CD1c-positive myeloid dendritic cell (primary cell): ENCODE measurements at regions not wholly inside any gene's neighbourhood (a gene's known extent, or its start where the extent isn't known, plus 50 kb on each side); places are given as distances from the start of the nearest gene placed in this dataset.

Experiments used
- DNase-seq: peaks from one replicate; pipeline ENCODE4 v3.0.0-alpha.2; 2016; ENCODE audit errors: extremely low spot score

GRCh38 chr1:218712677-218713076, 367.5 kb downstream of the TGFB2 start:
- no peak for DNase-seq

GRCh38 chr1:218715961-218716669, 371.0 kb downstream of the TGFB2 start:
- DNase-seq = no peak

GRCh38 chr1:218717575-218717974, 372.4 kb downstream of the TGFB2 start:
- DNase-seq = no peak

- no peak for DNase-seq
Observed at GRCh38 chr1:218718206-218718605, 373.1 kb downstream of the TGFB2 start.

- no peak for DNase-seq
Observed at GRCh38 chr1:218718977-218719376, 373.8 kb downstream of the TGFB2 start.

GRCh38 chr1:218728898-218729565, 383.9 kb downstream of the TGFB2 start:
- no peak for DNase-seq

- no peak for DNase-seq
Observed at GRCh38 chr1:218735436-218736032, 390.4 kb downstream of the TGFB2 start.

GRCh38 chr1:218739426-218739825, 394.3 kb downstream of the TGFB2 start:
- no peak for DNase-seq

- DNase-seq = no peak
Observed at GRCh38 chr1:218741852-218742251, 396.7 kb downstream of the TGFB2 start.

GRCh38 chr1:218742467-218743262, 397.5 kb downstream of the TGFB2 start:
- DNase-seq = no peak

- DNase-seq = no peak
Observed at GRCh38 chr1:218743861-218744505, 398.8 kb downstream of the TGFB2 start.

- DNase-seq = no peak
Observed at GRCh38 chr1:218748071-218748470, 402.9 kb downstream of the TGFB2 start.

GRCh38 chr1:218750216-218750970, 405.3 kb downstream of the TGFB2 start:
- no peak for DNase-seq

GRCh38 chr1:218751208-218751948, 406.2 kb downstream of the TGFB2 start:
- DNase-seq = no peak

GRCh38 chr1:218752126-218752525, 407.0 kb downstream of the TGFB2 start:
- DNase-seq = no peak

- DNase-seq = no peak
Observed at GRCh38 chr1:218754477-218754876, 409.3 kb downstream of the TGFB2 start.

- DNase-seq = no peak
Observed at GRCh38 chr1:218755128-218755527, 410.0 kb downstream of the TGFB2 start.

GRCh38 chr1:218759795-218760194, 413.9 kb upstream of the LYPLAL1 start:
- no peak for DNase-seq

GRCh38 chr1:218760601-218761570, 412.8 kb upstream of the LYPLAL1 start:
- no peak for DNase-seq
